Ishikawa (cell line): ENCODE measurements at regions not wholly inside any gene's neighbourhood (a gene's known extent, or its start where the extent isn't known, plus 50 kb on each side); places are given as distances from the start of the nearest gene placed in this dataset.

Source experiments
- EP300 ChIP-seq: IDR thresholded peaks from 2 replicates; pipeline ENCODE4 v1.6.1; 2012; ENCODE audit warnings: borderline replicate concordance
- FOXM1 ChIP-seq: IDR thresholded peaks from 2 replicates; pipeline ENCODE4 v1.6.1; 2012; ENCODE audit warnings: low read depth, borderline replicate concordance
- NFIC ChIP-seq: IDR thresholded peaks from 2 replicates; pipeline ENCODE4 v1.6.1; 2012
- RAD21 ChIP-seq: IDR thresholded peaks from 2 replicates; pipeline ENCODE4 v1.6.1; 2012; ENCODE audit warnings: low read depth
- TAF1 ChIP-seq: IDR thresholded peaks from 2 replicates; pipeline ENCODE4 v1.6.1; 2012; ENCODE audit warnings: low read depth, mild to moderate bottlenecking
- TCF12 ChIP-seq: IDR thresholded peaks from 2 replicates; pipeline ENCODE4 v1.6.1; 2012; ENCODE audit warnings: low read depth
- TEAD4 ChIP-seq: IDR thresholded peaks from 2 replicates; pipeline ENCODE4 v1.6.1; 2012
- YY1 ChIP-seq: IDR thresholded peaks from 2 replicates; pipeline ENCODE4 v1.6.1; 2012; ENCODE audit warnings: low read depth
- ZBTB7A ChIP-seq: IDR thresholded peaks from 2 replicates; pipeline ENCODE4 v1.6.1; 2012; ENCODE audit warnings: low read depth
- TF ChIP-seq, protein P1 (sequence below): IDR thresholded peaks from 2 replicates; pipeline ENCODE4 v1.6.1; 2012; ENCODE audit warnings: low read depth, mild to moderate bottlenecking
- TF ChIP-seq, protein P2 (sequence below): IDR thresholded peaks from 2 replicates; pipeline ENCODE4 v1.6.1; 2012
- TF ChIP-seq, protein P3 (sequence below): IDR thresholded peaks from 2 replicates; pipeline ENCODE4 v1.6.1; 2012

DNA sequence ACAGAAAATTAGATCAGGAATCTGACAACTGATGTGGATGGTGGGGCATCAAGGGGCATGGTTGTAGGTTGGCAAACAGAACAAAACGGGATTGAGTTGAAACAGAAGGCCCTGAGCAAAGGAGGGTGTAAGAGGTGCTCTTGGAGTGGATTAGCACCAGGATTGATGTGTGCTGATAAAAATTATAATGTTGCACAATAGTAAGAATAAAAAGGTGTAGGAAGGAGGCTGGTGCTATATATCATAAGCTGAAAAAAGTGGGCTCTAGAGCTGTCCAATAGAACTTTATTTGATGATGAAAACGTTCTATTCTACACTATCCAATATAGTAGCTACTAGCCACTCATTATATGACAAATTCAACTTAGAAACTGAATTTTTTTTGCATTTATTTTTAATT lies 263.1 kb upstream of the GYPC start:
- TF ChIP-seq NFIC (no peak), EP300 (no peak), RAD21 (no peak), TAF1 (no peak), TEAD4 (no peak), TCF12 (no peak), YY1 (no peak), ZBTB7A (no peak), FOXM1 (no peak)
- TF ChIP-seq, protein P1, sequence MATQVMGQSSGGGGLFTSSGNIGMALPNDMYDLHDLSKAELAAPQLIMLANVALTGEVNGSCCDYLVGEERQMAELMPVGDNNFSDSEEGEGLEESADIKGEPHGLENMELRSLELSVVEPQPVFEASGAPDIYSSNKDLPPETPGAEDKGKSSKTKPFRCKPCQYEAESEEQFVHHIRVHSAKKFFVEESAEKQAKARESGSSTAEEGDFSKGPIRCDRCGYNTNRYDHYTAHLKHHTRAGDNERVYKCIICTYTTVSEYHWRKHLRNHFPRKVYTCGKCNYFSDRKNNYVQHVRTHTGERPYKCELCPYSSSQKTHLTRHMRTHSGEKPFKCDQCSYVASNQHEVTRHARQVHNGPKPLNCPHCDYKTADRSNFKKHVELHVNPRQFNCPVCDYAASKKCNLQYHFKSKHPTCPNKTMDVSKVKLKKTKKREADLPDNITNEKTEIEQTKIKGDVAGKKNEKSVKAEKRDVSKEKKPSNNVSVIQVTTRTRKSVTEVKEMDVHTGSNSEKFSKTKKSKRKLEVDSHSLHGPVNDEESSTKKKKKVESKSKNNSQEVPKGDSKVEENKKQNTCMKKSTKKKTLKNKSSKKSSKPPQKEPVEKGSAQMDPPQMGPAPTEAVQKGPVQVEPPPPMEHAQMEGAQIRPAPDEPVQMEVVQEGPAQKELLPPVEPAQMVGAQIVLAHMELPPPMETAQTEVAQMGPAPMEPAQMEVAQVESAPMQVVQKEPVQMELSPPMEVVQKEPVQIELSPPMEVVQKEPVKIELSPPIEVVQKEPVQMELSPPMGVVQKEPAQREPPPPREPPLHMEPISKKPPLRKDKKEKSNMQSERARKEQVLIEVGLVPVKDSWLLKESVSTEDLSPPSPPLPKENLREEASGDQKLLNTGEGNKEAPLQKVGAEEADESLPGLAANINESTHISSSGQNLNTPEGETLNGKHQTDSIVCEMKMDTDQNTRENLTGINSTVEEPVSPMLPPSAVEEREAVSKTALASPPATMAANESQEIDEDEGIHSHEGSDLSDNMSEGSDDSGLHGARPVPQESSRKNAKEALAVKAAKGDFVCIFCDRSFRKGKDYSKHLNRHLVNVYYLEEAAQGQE: no peak
- TF ChIP-seq, protein P2, sequence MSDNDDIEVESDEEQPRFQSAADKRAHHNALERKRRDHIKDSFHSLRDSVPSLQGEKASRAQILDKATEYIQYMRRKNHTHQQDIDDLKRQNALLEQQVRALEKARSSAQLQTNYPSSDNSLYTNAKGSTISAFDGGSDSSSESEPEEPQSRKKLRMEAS: no peak
- TF ChIP-seq, protein P3, sequence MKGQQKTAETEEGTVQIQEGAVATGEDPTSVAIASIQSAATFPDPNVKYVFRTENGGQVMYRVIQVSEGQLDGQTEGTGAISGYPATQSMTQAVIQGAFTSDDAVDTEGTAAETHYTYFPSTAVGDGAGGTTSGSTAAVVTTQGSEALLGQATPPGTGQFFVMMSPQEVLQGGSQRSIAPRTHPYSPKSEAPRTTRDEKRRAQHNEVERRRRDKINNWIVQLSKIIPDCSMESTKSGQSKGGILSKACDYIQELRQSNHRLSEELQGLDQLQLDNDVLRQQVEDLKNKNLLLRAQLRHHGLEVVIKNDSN: no peak
